SU-DHL-6 (cell line): ENCODE measurements at regions not wholly inside any gene's neighbourhood (a gene's known extent, or its start where the extent isn't known, plus 50 kb on each side); places are given as distances from the start of the nearest gene placed in this dataset.

Experiments used
- CTCF ChIP-seq: fragments of 200-600 bp; sonication (generic); IDR thresholded peaks from one replicate; pipeline ENCODE4 v1.5.1; 2017; ENCODE audit warnings: antibody characterized with exemption, mild to moderate bottlenecking, low read length, moderate library complexity; ENCODE audit not compliant: insufficient read depth, poor library complexity, severe bottlenecking
- EZH2phosphoT487 ChIP-seq: fragments of 200-600 bp; sonication (generic), shearing (Covaris generic); conservative IDR thresholded peaks from 2 replicates; pipeline ENCODE4 v1.6.1; 2018; ENCODE audit warnings: mild to moderate bottlenecking, antibody characterized with exemption, low read length, moderate library complexity, mixed read lengths

GRCh38 chr3:107082527-107082926, 294.7 kb upstream of the CCDC54 start:
- TF ChIP-seq CTCF, result no peak
- no peak for TF ChIP-seq EZH2phosphoT487
